GM08714 (cell line): ENCODE measurements at regions not wholly inside any gene's neighbourhood (a gene's known extent, or its start where the extent isn't known, plus 50 kb on each side); places are given as distances from the start of the nearest gene placed in this dataset.

Experiments used
- H3K4me3 ChIP-seq: fragments of 200-500 bp; sonication (Bioruptor generic); 2 replicates; pipeline ENCODE4 v1.5.1; 2014; ENCODE audit warnings: mild to moderate bottlenecking, low read length, inconsistent platforms
- ZNF274 ChIP-seq: IDR thresholded peaks from 2 replicates; pipeline ENCODE4 v1.6.1; 2012; ENCODE audit warnings: mild to moderate bottlenecking, low read depth, low read length

DNA sequence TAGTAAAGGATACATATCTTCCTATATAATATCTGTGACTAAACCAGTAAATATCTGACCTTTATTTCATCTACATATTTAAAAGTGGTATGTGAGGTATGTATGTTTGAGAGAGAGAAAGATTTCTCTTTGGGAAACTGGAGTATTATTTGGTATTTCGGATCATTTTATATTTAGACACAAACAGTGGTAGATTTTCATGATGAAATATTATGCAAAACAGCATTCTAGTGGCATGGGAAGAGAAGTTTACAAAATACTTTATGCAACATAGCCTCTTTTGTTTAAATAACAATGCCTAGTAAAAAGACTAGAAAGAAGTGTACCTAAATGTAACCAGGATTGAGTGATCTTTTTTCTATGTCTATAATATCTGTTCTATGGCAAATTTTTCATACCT, 98.6 kb upstream of the TMEM168 start:
- TF ChIP-seq ZNF274 = no peak
- H3K4me3 ChIP-seq = no peak overlapping the region

GRCh38 chr7:112887976-112888375, 97.8 kb upstream of the TMEM168 start:
- TF ChIP-seq ZNF274 = no peak
- H3K4me3 ChIP-seq = no peak overlapping the region

DNA sequence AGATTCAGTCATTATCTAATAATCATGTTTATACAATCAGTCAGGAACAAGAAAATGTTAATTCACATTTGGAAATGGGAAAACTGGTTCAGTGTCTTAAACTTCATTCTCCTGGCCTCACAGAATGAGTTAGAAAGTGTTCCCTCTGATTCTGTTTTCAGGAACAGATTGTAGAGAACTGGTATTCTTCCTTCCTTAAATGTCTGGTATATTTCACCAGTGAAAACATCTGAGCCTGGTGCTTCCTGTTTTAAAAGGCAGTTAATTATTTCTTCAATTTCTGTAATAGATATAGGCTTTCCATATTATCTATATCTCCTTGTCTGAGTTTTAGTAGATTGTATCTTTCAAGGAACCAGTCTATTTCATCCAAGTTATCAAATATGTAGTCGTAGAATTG, 97.1 kb upstream of the TMEM168 start:
- no peak for TF ChIP-seq ZNF274

GRCh38 chr7:112886208-112886607, 96.0 kb upstream of the TMEM168 start:
- H3K4me3 ChIP-seq = no peak overlapping the region
- TF ChIP-seq ZNF274 = no peak

More for the DNA sequence above, 97.1 kb upstream of the TMEM168 start:
- H3K4me3 ChIP-seq = no peak overlapping the region

DNA sequence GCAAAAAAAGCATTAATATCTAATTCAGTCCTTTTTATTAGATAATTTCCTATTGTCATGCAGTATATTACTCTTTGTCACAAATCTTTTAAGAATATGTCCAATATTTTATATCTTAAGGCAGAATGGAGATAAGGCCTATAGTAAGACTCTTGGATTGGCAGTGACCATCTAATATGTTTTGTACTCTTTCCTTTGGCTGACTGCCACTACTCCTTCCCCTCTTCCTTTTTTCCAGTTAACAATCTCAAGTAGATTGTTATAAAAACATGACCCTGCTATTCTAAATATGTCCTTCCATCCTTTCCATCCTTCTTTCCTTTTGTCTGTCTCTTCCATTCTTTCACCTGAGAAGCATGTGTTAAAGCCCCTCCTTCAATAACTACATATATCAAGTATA, 92.8 kb upstream of the TMEM168 start:
- no peak overlapping the region for H3K4me3 ChIP-seq
- no peak for TF ChIP-seq ZNF274

DNA sequence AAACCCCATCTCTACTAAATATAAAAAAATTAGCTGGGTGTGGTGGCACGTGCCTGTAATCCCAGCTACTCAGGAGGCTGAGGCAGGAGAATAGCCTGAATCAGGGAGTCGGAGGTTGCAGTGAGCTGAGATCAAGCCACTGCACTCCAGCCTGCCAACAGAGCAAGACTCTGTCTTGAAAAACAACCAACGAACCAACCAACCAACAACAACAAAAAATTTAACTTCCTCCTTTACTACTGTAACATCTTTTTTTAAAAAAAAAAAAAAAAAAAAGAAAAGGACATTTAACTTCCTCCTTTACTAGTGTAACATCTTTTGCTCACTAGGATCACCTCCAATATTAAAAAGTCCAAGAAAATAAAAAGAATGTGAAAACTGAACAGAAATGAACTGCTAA, 92.3 kb upstream of the TMEM168 start:
- no peak for TF ChIP-seq ZNF274
- no peak overlapping the region for H3K4me3 ChIP-seq

GRCh38 chr7:112882022-112882421, 91.8 kb upstream of the TMEM168 start:
- no peak overlapping the region for H3K4me3 ChIP-seq
- no peak for TF ChIP-seq ZNF274

DNA sequence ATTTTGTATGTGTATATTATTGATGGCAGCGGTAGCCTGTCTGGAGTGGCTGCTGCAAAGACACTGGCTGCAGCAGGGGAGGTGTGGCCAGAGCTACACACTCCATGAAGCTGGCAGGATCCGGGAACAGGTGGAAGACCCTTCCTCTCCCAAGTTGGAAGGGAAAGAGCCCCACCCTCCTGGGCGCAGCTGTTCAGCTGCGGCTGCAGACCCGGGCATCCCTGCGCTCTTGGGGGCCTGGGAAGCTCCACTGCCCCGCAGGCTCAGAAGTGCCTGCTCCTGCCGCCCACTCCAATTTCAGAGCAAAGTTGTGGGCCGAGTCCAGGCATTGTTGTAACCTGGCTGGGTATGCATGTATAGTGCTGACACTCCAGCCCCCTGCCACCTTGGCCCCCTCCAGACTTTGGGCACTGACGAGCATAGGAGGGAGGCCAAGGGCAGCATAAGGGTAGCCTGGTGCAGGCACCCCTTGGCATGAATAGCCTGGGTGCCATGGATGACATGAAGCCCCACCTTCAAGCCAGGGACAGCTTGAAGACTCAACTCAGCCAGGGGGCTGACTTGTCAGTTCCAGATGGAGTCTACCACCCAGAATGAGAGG, 90.7 kb upstream of the TMEM168 start:
- H3K4me3 ChIP-seq = no peak overlapping the region
- TF ChIP-seq ZNF274 = no peak

DNA sequence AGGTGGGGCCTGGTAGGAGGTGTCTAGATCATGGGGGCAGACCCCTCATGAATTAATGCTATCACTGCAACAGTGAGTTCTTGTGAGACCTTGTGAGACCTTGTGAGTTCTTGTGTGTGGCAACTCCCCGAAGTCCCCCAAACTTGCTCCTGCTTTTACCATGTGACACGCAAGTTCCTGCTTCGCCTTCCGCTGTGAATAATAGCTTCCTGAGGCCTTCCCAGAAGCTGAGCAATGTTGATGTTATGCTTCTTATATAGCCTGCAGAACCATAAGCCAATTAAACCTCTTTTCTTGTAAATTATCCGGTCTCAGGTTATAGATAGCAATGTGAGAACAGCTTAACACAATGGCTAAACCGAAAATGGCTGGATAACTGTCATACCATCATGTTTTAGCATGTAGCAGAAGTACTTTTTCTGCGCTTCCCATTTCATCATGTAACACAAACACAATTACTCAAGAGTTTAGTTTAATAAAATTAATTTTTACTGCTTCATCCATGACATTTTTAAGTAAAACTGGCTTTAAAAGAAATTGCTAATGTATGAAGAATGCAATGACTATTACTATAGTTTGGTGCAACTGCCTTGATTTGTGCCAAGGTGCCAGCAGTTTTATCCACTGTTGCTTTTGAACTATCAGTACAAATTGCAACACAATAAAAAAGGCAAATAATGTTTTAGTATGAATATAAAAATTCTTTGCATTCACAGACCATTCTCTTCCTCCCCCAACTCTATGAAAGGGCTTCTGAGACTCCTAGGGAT, 87.7 kb upstream of the TMEM168 start:
- no peak overlapping the region for H3K4me3 ChIP-seq
- TF ChIP-seq ZNF274 = no peak

DNA sequence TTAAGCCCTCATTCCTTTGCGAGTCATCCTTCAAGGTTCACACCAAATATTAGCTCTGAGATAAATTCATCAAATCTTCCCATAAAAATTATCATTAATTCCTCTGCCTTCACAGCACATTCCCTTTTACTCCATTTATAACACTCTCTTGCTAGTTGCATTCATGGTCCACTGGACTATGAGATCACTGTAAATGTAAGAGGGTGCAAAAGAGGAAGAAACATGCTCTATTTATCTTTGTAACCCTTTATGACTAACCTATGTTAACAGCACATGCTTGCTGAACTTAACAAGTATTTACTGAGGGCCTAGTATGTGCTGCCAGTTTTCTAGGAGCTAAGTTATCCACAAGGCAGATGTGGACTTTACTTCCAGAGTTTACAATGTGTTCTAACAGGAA, 86.7 kb upstream of the TMEM168 start:
- no peak for TF ChIP-seq ZNF274
- no peak overlapping the region for H3K4me3 ChIP-seq

GRCh38 chr7:112874909-112875308, 84.7 kb upstream of the TMEM168 start:
- TF ChIP-seq ZNF274 = no peak
- no peak overlapping the region for H3K4me3 ChIP-seq

DNA sequence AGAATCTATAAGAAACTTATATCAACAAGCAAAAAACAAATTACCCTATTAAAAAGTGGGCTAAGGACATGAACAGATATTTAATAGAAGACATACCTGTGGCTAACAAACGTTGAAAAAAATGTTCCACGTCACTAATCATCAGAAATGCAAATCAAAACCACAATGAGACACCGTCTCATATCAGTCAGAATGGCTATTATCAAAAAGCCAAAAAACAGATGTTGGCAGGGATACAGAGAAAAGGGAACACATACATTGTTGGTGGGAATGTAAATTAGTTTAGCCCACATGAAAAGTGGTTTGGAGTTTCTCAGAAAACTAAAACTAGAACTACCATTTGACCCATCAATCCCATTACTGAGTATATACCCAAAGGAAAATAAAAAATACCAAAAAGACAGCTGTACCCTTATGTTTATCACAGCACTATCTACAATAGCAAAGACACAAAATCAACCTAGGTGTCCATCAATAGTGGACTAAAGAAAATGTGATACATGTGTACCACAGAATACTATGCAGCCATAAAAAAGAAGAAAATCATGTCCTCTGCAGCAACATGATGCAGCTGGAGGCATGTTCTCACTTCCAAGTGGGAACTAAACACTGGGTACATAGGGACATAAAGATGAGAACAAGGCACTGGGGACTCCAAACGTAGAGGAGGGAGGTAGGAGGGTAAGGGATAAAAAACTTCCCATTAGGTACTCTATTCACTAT, 83.8 kb upstream of the TMEM168 start:
- TF ChIP-seq ZNF274 = no peak

GRCh38 chr7:112869111-112869774, 79.0 kb upstream of the TMEM168 start:
- H3K4me3 ChIP-seq = no peak overlapping the region
- no peak for TF ChIP-seq ZNF274

More for the DNA sequence above, 83.8 kb upstream of the TMEM168 start:
- no peak overlapping the region for H3K4me3 ChIP-seq

GRCh38 chr7:112868609-112869008, 78.4 kb upstream of the TMEM168 start:
- no peak for TF ChIP-seq ZNF274
- no peak overlapping the region for H3K4me3 ChIP-seq
